ENCODE measurements at regions not wholly inside any gene's neighbourhood (a gene's known extent, or its start where the extent isn't known, plus 50 kb on each side); places are given as distances from the start of the nearest gene placed in this dataset.

GRCh38 chr1:178646821-178647220 lies 78.2 kb upstream of the RALGPS2 start (continued):
- TF ChIP-seq CHD7 (IDR thresholded peaks at IDR 0.05; ENCODE audit: insufficient replicate concordance, low read length) (no peak), KDM5A (IDR thresholded peaks at IDR 0.05; ENCODE audit: low read length) (no peak), MAFK (IDR thresholded peaks at IDR 0.05; ENCODE audit: low read depth, low read length) (no peak), POLR2AphosphoS5 (IDR thresholded peaks at IDR 0.05; ENCODE audit: low read depth, low read length) (no peak), BRCA1 (IDR thresholded peaks at IDR 0.05; ENCODE audit: low read depth, low read length) (no peak), SAP30 (IDR thresholded peaks at IDR 0.05; ENCODE audit: insufficient read depth, insufficient replicate concordance, low read length) (no peak), SIRT6 (IDR thresholded peaks at IDR 0.05; ENCODE audit: low read length) (no peak), CBX5 (IDR thresholded peaks at IDR 0.05; ENCODE audit: low read depth, low read length) (no peak), ASH2L (IDR thresholded peaks at IDR 0.05; ENCODE audit: low read length) (no peak)
